H1 (cell line): ENCODE measurements at regions not wholly inside any gene's neighbourhood (a gene's known extent, or its start where the extent isn't known, plus 50 kb on each side); places are given as distances from the start of the nearest gene placed in this dataset.

ENCODE experiments used
- CTCF ChIA-PET: fragments of 300-600 bp; sonication (Branson Sonifier 250); formaldehyde crosslinking; loops from one replicate; lab custom pipeline; 2021; ENCODE audit not compliant: partially characterized antibody; lab: Charles Lee
- POLR2A ChIA-PET: fragments of 300-600 bp; sonication (Branson Sonifier 250); formaldehyde crosslinking; loops from one replicate; lab custom pipeline; 2021; ENCODE audit warnings: inconsistent platforms; ENCODE audit not compliant: partially characterized antibody; lab: Charles Lee
- DNase-seq, 2 experiments: peaks; one replicate each; pipeline versions ENCODE4 v3.0.0 to v3.0.0-alpha.2; 2010 to 2022; ENCODE audit warnings: low spot score in 2 of 2, low read depth in 1 of 2, mixed read lengths in 1 of 2
- FAIRE-seq: peaks from 2 replicates; lab custom pipeline; 2011; peaks lifted over from hg19 to GRCh38; lab: Jason Lieb, UNC
- H2AFZ ChIP-seq: 2 replicates; pipeline ENCODE4 v1.8.1; 2012; ENCODE audit warnings: low read length, inconsistent platforms
- H2AK5ac ChIP-seq: 2 replicates; pipeline ENCODE4 v1.6.1; 2013; ENCODE audit warnings: low read depth, low read length
- H2BK120ac ChIP-seq: replicated peaks from 2 replicates; pipeline ENCODE3; 2013; ENCODE audit warnings: low read depth, low read length, inconsistent platforms
- H2BK12ac ChIP-seq: 2 replicates; pipeline ENCODE4 v1.6.1; 2013; ENCODE audit warnings: low read depth, low read length
- H2BK15ac ChIP-seq: 2 replicates; pipeline ENCODE4 v1.6.1; 2013; ENCODE audit warnings: low read length
- H2BK20ac ChIP-seq: 2 replicates; pipeline ENCODE4 v1.6.1; 2013; ENCODE audit warnings: low read length
- H2BK5ac ChIP-seq: 2 replicates; pipeline ENCODE4 v1.6.1; 2013; ENCODE audit warnings: low read depth, low read length
- H3K14ac ChIP-seq: 2 replicates; pipeline ENCODE4 v1.6.1; 2013; ENCODE audit warnings: inconsistent platforms; ENCODE audit not compliant: insufficient read length
- H3K18ac ChIP-seq: 2 replicates; pipeline ENCODE4 v1.6.1; 2013; ENCODE audit warnings: low read length; ENCODE audit errors: extremely low read depth
- H3K23ac ChIP-seq: 2 replicates; pipeline ENCODE4 v1.6.1; 2013; ENCODE audit warnings: inconsistent platforms; ENCODE audit not compliant: insufficient read length
- H3K23me2 ChIP-seq: 2 replicates; pipeline ENCODE4 v1.6.1; 2013; ENCODE audit warnings: low read depth, low read length
- H3K27ac ChIP-seq: 2 replicates; pipeline ENCODE4 v1.6.1; 2011; ENCODE audit warnings: low read depth, low read length, inconsistent platforms
- H3K27me3 ChIP-seq, 4 experiments: replicated peaks in 1 of 4; 1 replicate in 1 of 4; 2 replicates in 3 of 4; pipeline versions ENCODE4 v1.6.1 to v1.8.1; 2011 to 2013; ENCODE audit warnings: low read length in 3 of 4, mild to moderate bottlenecking in 3 of 4, inconsistent platforms in 2 of 4, mixed read lengths in 2 of 4, moderate library complexity in 1 of 4; ENCODE audit not compliant: control insufficient read depth in 3 of 4, insufficient read depth in 3 of 4; ENCODE audit errors: extremely low read depth in 1 of 4
- H3K36me3 ChIP-seq, 4 experiments: 2 replicates each; pipeline versions ENCODE4 v1.6.1 to v1.8.1; 2011 to 2013; ENCODE audit warnings: mild to moderate bottlenecking in 4 of 4, low read length in 3 of 4, moderate library complexity in 2 of 4, control low read depth in 1 of 4, inconsistent platforms in 1 of 4; ENCODE audit not compliant: insufficient read depth in 4 of 4, control insufficient read depth in 2 of 4
- H3K4ac ChIP-seq: replicated peaks from 2 replicates; pipeline ENCODE3; 2013; ENCODE audit warnings: low read length, low read depth, mixed read lengths, inconsistent platforms; ENCODE audit not compliant: insufficient read length
- H3K4me1 ChIP-seq, 4 experiments: replicated peaks in 1 of 4; 1 replicate in 1 of 4; 2 replicates in 3 of 4; pipeline versions ENCODE4 v1.6.1 to v1.8.1; 2011 to 2013; ENCODE audit warnings: low read length in 3 of 4, inconsistent platforms in 2 of 4, mixed read lengths in 1 of 4; ENCODE audit not compliant: insufficient read depth in 4 of 4, control insufficient read depth in 3 of 4
- H3K4me2 ChIP-seq, 2 experiments: 2 replicates each; pipeline versions ENCODE4 v1.6.1 to v1.8.1; 2011 to 2013; ENCODE audit warnings: low read depth in 2 of 2, low read length in 2 of 2, control low read depth in 1 of 2, inconsistent platforms in 1 of 2, mild to moderate bottlenecking in 1 of 2; ENCODE audit not compliant: insufficient read depth in 1 of 2
- H3K4me3 ChIP-seq, 4 experiments: fragments of 200-600, 300-600 bp in 1 of 4; sonication (generic), shearing (Covaris generic), sonication (Bioruptor Twin) in 1 of 4; 2 replicates each; pipeline versions ENCODE4 v1.5.1 to v1.8.1; 2011 to 2016; ENCODE audit warnings: low read length in 4 of 4, low read depth in 3 of 4, control low read depth in 2 of 4, inconsistent platforms in 2 of 4, mild to moderate bottlenecking in 2 of 4, mixed read lengths in 1 of 4, moderate library complexity in 1 of 4; ENCODE audit not compliant: insufficient read depth in 2 of 4; ENCODE audit errors: extremely low read depth in 1 of 4
- H3K56ac ChIP-seq: replicated peaks from 2 replicates; pipeline ENCODE3; 2013; ENCODE audit warnings: low read depth, mild to moderate bottlenecking, mixed read lengths, low read length, inconsistent platforms; ENCODE audit not compliant: insufficient read length
- H3K79me1 ChIP-seq: 2 replicates; pipeline ENCODE4 v1.6.1; 2013; ENCODE audit warnings: low read depth, low read length, control low read depth
- H3K79me2 ChIP-seq, 2 experiments: 2 replicates each; pipeline versions ENCODE4 v1.6.1 to v1.8.1; 2012 to 2013; ENCODE audit warnings: low read length in 2 of 2, mild to moderate bottlenecking in 2 of 2, inconsistent platforms in 1 of 2; ENCODE audit not compliant: insufficient read depth in 2 of 2, control insufficient read depth in 1 of 2
- H3K9ac ChIP-seq, 4 experiments: replicated peaks in 1 of 4; 1 replicate in 1 of 4; 2 replicates in 3 of 4; pipeline versions ENCODE4 v1.6.1 to v1.8.1; 2011 to 2013; ENCODE audit warnings: low read depth in 3 of 4, low read length in 3 of 4, control low read depth in 2 of 4, mild to moderate bottlenecking in 2 of 4, moderate library complexity in 2 of 4, inconsistent platforms in 1 of 4; ENCODE audit errors: extremely low read depth in 1 of 4
- H3K9me3 ChIP-seq, 2 experiments: 2 replicates each; pipeline versions ENCODE4 v1.6.1 to v1.8.1; 2012 to 2013; ENCODE audit warnings: mild to moderate bottlenecking in 2 of 2, moderate library complexity in 2 of 2, control low read depth in 1 of 2, inconsistent platforms in 1 of 2, low read depth in 1 of 2, low read length in 1 of 2, mixed read lengths in 1 of 2; ENCODE audit not compliant: insufficient read depth in 2 of 2
- H4K20me1 ChIP-seq, 2 experiments: replicated peaks in 1 of 2; 2 replicates each; pipeline versions ENCODE3 to v1.8.1; 2011 to 2013; ENCODE audit warnings: inconsistent platforms in 2 of 2, low read length in 2 of 2, mild to moderate bottlenecking in 1 of 2; ENCODE audit not compliant: insufficient read depth in 2 of 2, control insufficient read depth in 1 of 2
- H4K5ac ChIP-seq: 2 replicates; pipeline ENCODE4 v1.6.1; 2013; ENCODE audit warnings: low read length, low read depth, mixed read lengths, inconsistent platforms; ENCODE audit not compliant: insufficient read length
- H4K8ac ChIP-seq: 2 replicates; pipeline ENCODE4 v1.8.0; 2013; ENCODE audit warnings: mild to moderate bottlenecking, moderate library complexity, low read length, inconsistent platforms; ENCODE audit not compliant: insufficient read depth; ENCODE audit errors: extremely low read depth
- H4K91ac ChIP-seq: replicated peaks from 2 replicates; pipeline ENCODE3; 2013; ENCODE audit warnings: low read length, mixed read lengths, inconsistent platforms; ENCODE audit not compliant: insufficient read length
- CBX8 ChIP-seq: fragments of 300-800, 300-1000 bp; sonication (generic); IDR thresholded peaks from 2 replicates; pipeline ENCODE4 v1.7.1; 2016; ENCODE audit warnings: low read depth, low read length, borderline replicate concordance
- CHD1 ChIP-seq: IDR thresholded peaks from 2 replicates; pipeline ENCODE4 v1.6.1; 2012; ENCODE audit warnings: low read depth, low read length, improper control_type of control experiment
- KDM4A ChIP-seq: IDR thresholded peaks from one replicate; pipeline ENCODE4 v1.7.1; 2012; ENCODE audit warnings: low read depth, mild to moderate bottlenecking, moderate library complexity, low read length, inconsistent platforms; ENCODE audit not compliant: severe bottlenecking
- MAFK ChIP-seq: IDR thresholded peaks from 2 replicates; pipeline ENCODE4 v1.6.1; 2012; ENCODE audit warnings: low read depth, mild to moderate bottlenecking, improper control_type of control experiment, low read length
- NANOG ChIP-seq: IDR thresholded peaks from 2 replicates; pipeline ENCODE4 v1.6.1; 2011; ENCODE audit warnings: low read length, low read depth, mild to moderate bottlenecking, inconsistent platforms; ENCODE audit not compliant: insufficient read depth, poor library complexity, severe bottlenecking
- POLR2AphosphoS5 ChIP-seq: IDR thresholded peaks from 2 replicates; pipeline ENCODE4 v1.6.1; 2011; ENCODE audit warnings: low read depth, low read length
- RFX5 ChIP-seq: IDR thresholded peaks from 2 replicates; pipeline ENCODE4 v1.6.1; 2011; ENCODE audit warnings: low read depth, low read length, improper control_type of control experiment, borderline replicate concordance
- SAP30 ChIP-seq: fragments of 300-600 bp; sonication (generic); IDR thresholded peaks from 2 replicates; pipeline ENCODE4 v1.7.1; 2012; ENCODE audit warnings: low read length, moderate library complexity, mild to moderate bottlenecking, inconsistent platforms; ENCODE audit not compliant: insufficient read depth, insufficient replicate concordance
- SUZ12 ChIP-seq: fragments of 200-600 bp; sonication (generic); IDR thresholded peaks from 2 replicates; pipeline ENCODE4 v1.6.1; 2012; ENCODE audit warnings: mild to moderate bottlenecking, inconsistent platforms, low read length, moderate library complexity, mixed read lengths
- USF2 ChIP-seq: IDR thresholded peaks from 2 replicates; pipeline ENCODE4 v1.6.1; 2011; ENCODE audit warnings: low read length, improper control_type of control experiment
- YY1 ChIP-seq: IDR thresholded peaks from 2 replicates; pipeline ENCODE4 v1.6.1; 2011; ENCODE audit warnings: low read depth, mild to moderate bottlenecking, low read length
- WGBS, 2 experiments: shearing (Covaris generic) in 1 of 2; methylation state at CpG; one replicate each; pipeline versions ENCODE4 v1.1.6 to v1.1.7; 2013 to 2015; ENCODE audit warnings: low lambda C conversion rate in 2 of 2, mixed read lengths in 2 of 2, inconsistent platforms in 1 of 2, low coverage in 1 of 2, missing lambda C conversion rate in 1 of 2; ENCODE audit not compliant: insufficient replicate concordance in 2 of 2, insufficient coverage in 1 of 2, insufficient read length in 1 of 2; ENCODE audit errors: extremely low coverage in 1 of 2, missing lambda C conversion rate in 1 of 2; 5-methylcytosine and 5-hydroxymethylcytosine counted together

- H3K18ac ChIP-seq, result no peak overlapping the region
- no peak overlapping the region for H3K4ac ChIP-seq
- H4K5ac ChIP-seq, result no peak overlapping the region
- H3K56ac ChIP-seq, result no peak overlapping the region
- no peak overlapping the region for H3K14ac ChIP-seq
- no peak overlapping the region for H2BK120ac ChIP-seq
- H2AFZ ChIP-seq, result no peak overlapping the region
- H3K79me1 ChIP-seq, result no peaks in the 10 kb centered on the region
- H3K9me3 ChIP-seq, result no peaks in the 10 kb centered on the region
- no peaks in the 10 kb centered on the region for H3K79me2 ChIP-seq
- no peak overlapping the region for H3K23ac ChIP-seq
- H3K27ac ChIP-seq, result no peak overlapping the region
- FAIRE-seq (no peak), DNase-seq (no peak)
- H4K8ac ChIP-seq, result no peak overlapping the region
- no peaks in the 10 kb centered on the region for H3K4me1 ChIP-seq
- H2BK5ac ChIP-seq, result no peak overlapping the region
- 78% methylated on average over 1 of the region's 1 CpG; no CpG with 5 or more reads in 1 of the 2 experiments for WGBS, 2 experiments
- no peak for TF ChIP-seq RFX5
- no peak for TF ChIP-seq SUZ12
- TF ChIP-seq YY1, result no peak
- no peak for TF ChIP-seq CHD1
- no peak for TF ChIP-seq MAFK
- TF ChIP-seq NANOG, result no peak
- no peak for TF ChIP-seq SAP30
- TF ChIP-seq KDM4A, result no peak
- no peak for TF ChIP-seq CBX8
- TF ChIP-seq USF2, result no peak
- TF ChIP-seq POLR2AphosphoS5, result no peak
- H3K27me3 ChIP-seq, result no peaks in the 10 kb centered on the region
- ChIA-PET CTCF (no interaction called here), POLR2A (no interaction called here)
- no peaks in the 10 kb centered on the region for H3K23me2 ChIP-seq
- H2BK20ac ChIP-seq, result no peak overlapping the region
- no peak overlapping the region for H4K91ac ChIP-seq
- H3K36me3 ChIP-seq, result no peaks in the 10 kb centered on the region
- no peaks in the 10 kb centered on the region for H4K20me1 ChIP-seq
- no peak overlapping the region for H3K9ac ChIP-seq
- H2AK5ac ChIP-seq, result no peak overlapping the region
- no peak overlapping the region for H3K4me3 ChIP-seq
- no peak overlapping the region for H3K4me2 ChIP-seq
- no peak overlapping the region for H2BK15ac ChIP-seq
- H2BK12ac ChIP-seq, result no peak overlapping the region
Observed at GRCh38 chr7:119343289-119343688, 929.7 kb upstream of the KCND2 start.
